ENCODE measurements at regions not wholly inside any gene's neighbourhood (a gene's known extent, or its start where the extent isn't known, plus 50 kb on each side); places are given as distances from the start of the nearest gene placed in this dataset.

DNA sequence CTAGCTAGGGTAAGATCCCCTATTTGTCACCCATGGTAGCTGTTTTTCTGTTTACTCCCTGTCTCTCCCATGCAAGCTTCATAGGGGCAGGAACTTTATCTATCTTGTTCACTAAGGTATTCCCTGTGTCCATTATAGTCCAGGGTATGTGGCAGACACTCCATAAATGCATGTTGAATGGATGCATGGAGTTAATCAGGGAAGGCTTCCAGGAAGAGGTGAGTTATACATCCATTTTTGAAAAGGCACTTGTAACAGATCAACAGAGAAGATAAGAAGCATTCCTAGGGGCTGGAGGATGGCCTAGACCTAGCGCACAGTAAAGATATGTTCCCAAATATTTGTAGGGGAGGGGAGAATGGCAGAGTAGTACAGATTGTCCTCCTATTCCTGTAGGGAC, 130.3 kb downstream of the BUD13 start:
- DNase-seq (ENCODE audit: low read depth in 2 of 2), result no peak

DNA sequence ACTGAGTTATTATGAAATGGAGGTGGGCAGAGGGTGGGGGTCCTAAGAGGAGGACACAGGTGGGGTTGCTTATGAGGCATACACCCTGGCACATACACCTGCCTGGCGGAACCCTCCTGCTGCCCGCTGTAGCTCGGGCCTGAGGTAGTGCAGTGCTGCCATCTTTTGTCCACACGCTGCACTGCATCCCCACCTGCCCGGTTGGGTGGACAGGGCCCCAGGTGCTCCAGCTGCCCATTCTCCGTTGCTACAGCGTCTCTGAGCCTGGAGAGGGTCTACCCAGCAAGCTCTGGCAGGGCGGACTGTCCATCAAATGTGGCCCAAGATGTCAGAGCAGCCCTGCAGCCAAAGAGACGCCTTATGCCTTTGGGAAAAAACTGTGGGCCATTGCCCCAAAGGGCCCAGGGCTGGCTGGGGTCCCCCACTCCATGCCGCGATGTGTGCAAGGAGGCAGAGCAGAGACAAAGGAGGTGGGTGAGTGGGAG, 131.2 kb downstream of the BUD13 start:
- DNase-seq (ENCODE audit: low read depth in 2 of 2), result peak in 1 of 2 donors; percentile 3

DNA sequence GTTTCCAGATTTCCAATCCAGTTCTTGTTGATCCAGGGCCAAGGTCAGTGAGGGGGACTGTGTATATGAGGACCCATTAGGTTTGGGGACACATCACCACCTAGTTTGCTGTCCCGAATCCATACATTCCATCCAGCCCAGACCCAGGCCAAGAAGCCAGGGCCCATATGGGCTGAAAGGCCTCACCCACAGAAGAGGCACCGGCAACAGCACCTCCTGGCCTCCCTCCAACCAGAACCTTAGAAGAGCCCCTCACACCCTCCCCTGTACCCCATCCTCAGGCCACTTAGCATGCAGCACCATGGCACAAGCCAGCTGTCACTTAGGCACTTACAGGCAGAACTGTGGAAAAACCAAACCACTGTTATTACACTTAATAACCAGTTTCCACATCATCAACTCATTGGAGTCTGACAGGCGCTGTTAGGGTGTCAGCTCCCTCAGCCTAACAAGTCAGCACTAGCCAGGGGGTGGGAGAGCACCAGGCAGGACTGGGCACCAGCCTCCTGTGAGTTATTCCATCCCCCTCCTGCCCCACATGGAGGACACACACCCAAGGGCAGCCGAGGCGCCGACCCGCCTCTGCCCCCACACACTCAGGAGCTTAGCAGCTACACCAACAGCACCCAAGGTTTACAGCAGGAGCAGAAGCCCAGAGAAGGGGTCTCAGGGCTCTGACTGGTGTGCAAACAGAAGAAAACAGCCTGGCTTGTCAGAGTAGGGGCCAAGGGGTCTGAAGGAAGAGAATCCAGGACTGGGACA, 132.0 kb downstream of the BUD13 start:
- no peak for DNase-seq (ENCODE audit: low read depth in 2 of 2)

GRCh38 chr11:116638463-116638862, 134.3 kb downstream of the BUD13 start:
- DNase-seq (ENCODE audit: low read depth in 2 of 2), result no peak

DNA sequence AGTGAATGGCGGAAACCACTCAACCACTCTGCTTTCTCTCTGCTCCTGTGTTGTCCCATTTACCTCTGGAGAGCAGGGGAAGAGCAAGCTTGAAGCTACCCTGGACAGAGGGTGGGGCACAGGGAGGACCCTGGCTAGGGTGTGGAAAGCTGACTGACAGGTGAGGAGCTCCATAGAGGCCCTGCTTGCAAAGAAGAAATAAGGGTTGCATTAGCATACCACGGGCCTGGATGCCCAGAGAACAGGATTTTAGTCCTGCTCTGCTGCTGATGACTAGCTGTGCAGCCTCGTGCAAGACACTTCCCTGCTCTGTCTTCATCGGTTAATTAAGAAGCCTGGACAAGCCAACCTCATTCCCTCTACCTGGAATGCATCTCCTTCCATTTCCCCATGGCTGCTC, 135.0 kb downstream of the BUD13 start:
- no peak for DNase-seq (ENCODE audit: low read depth in 2 of 2)

DNA sequence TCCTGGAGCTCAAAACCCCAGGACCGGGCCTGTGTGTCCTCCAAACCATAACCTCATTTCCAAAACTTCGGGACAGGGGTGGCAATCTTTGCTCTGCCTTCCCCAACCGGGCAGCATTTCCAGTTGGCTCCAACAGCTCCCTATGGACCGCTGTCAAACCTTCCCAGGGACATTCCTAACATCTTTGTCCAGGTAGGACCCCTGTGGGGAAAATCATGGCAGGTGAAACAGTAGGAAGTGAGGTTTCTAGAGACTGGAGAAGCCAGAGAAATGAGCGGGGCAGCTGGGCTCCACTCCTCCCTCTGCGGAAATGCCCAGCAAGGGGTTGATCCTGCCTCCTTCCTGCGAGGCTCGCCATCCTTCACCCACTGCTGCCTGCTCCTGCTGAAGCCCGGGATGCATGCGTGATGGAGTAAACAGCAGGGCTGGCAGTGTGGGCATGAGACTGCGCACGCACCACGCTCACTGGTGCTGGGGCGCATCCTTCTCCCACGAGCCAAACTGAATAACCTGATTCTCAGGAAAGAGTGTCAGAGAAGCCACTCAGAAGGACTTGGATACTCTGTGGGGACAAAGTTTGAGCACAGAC, 136.4 kb downstream of the BUD13 start:
- DNase-seq (ENCODE audit: low read depth in 2 of 2), result no peak

DNA sequence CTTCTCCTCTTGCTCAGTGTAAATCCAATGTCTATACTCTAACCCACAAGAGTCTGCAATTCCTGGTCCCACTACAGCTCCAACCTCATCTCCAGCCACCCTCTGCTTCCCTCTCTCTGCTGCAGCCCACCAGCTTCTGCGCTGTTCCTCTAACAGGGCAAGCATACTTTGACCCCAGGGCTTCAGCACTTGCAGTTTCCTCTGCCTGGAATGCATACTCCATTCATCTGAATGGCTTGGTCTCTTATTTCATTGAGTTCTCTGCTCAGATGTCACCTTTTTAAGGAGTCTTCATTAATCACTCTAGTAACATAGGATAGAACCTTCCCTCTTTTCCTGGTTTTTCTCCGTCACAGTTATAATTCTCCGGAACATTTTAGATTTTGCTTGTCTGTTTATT, 141.6 kb downstream of the BUD13 start:
- DNase-seq (ENCODE audit: low read depth in 2 of 2), result no peak

- DNase-seq (ENCODE audit: low read depth in 2 of 2), result no peak
Measured at GRCh38 chr11:116618461-116618860, 154.3 kb downstream of the BUD13 start.

DNA sequence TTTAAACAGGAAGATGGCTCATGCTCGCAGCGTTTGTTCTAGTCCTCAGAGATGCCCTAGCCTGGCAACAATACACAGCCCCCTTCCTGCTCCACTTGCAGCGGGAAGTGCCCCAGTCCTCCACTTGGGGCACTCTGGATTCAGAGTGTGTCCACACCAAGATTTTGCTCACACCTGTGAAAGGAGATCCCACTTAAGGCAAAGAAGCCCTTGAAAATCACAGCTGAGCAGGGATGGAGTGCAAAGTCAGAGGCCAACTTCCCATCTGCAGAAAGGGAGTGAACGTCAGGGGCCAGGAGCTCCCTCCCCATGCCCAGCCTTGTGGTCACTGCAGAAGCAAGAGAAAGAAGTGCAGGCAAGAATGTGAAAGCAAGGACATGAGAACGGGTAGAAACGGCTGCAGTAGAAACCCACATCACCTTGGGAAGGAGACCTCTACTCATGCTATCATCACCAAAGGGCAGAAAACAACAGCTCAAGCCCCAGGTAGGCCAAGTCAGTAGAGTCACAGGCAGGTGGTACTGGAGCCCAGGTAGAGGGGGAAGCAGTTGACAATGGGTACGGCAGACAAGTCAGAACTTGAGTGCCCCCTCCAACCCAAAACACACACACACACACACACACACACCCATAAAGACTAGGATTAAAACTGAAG, 157.4 kb downstream of the BUD13 start:
- DNase-seq (ENCODE audit: low read depth in 2 of 2), result no peak

DNA sequence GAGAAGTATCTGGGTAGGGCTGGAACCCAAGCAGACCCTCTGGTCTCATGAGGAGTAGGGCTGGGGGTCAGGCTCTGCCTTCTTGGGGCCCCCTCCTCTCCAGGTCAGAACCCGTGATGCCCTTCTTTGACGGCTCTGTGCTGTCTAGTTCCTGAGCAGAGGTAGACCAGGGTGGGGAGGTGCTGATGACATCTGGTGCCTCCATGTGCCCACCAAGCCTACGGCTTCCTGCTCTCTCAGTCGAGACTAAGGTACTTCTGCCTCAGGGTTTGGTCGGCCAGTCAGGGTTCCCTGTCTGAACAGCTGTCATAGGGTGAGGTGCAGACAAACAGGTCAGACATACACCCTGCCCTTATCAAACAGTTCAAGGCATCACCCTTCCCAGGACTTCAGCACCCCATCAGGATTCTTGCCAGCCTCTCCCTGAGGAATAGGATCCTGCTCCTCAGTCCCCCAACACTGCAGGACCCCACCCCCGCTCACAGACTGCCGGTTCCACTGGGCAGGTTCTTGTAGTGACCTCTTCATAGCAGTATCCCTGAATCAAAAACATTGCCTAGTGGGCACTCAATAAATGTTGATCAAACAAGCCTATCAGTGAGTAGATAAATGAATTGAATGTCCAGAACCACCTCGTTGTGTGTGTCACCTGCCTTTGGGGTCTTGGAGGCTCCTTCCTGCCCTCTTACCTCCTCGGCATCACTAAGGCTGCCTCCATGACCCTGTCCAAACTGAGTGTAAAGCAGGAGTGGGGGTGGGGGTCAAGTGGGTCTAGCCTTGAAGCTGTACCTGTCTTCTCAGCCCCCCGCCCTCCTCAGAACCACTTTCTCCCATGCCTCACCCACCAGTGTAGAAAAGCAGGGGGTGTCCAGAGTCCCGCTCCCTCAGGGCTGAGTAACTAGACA, 158.2 kb downstream of the BUD13 start:
- no peak for DNase-seq (ENCODE audit: low read depth in 2 of 2)

DNA sequence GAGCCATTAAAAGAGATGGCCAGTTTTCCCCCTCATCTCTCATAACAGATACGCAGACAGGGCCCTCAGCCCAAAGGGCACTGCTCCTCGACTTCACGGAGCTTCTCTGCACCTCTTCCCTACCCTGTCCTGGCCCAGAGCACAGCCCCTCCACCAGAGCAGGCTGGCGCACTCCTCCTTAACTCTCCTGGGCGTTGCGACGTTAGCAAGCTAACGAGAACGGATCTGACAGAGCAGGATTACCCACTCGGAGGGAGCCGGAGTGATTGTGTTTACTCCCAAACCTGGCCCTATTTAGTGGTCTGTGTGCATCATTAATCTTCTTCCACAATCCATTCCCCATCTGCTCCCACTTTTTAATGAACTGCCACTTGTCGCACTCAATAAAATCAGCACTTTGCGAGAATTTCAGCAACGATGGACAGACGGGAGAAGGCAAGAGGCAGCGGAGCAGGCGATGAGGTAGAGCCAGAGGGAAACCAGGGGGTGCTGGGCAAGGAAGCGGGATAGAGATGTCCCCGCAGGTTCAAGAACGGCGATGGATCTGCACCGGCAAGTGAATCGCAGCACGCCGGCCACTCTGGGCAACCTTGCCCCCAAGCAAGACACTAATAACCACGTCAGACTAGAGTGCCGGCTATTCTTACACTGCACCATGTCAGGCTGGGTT, 159.4 kb downstream of the BUD13 start:
- no peak for DNase-seq (ENCODE audit: low read depth in 2 of 2)

DNA sequence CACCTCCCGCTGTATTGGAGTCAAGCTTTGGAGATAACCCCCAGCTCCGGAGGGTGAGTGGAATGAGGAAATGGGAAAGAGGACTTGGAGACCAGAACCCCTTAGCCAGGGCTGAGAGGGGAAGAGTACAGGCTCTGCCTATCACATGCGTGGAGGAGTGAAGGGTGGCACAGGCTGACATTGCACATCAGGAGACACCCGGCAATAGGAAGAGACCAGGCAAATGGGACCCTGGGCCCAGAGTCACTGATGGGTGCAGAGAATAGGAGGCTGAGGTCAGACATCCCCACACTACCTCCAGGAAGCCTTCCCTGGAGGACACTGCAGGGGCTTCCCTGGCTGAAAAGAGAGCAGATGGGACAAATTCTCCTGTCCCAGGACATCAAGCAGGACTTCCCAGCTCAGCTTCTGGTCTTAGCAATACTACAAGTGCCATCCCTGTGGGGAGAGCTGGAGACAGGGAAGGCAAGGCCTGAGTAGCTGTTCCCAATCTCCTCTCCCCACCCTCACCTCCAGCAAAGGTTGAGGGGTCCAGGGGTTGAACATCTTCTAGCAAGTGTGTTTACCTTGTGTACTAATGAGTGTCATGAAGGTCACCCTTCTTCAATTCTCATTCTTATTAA, 160.7 kb downstream of the BUD13 start:
- DNase-seq (ENCODE audit: low read depth in 2 of 2), result no peak

DNA sequence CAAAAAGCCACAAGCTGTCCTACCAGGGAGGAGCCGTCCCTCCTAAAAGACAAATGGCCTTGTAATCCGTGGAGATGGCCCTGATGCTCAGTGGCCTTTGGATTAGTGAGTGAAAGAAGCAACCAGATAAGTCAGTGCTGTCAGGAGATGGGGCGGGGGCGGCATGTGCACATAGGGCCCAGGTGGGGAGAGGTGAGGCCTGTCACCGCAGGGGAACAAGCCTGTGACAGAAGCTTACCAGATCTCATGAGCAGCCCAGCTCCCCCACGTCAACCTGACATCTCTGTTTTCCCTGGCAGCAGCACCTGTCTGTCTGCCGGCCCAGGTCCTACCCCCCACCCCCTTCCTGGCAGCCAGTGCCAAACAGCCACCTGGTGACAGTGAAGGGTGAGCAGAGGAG, 162.6 kb downstream of the BUD13 start:
- DNase-seq (ENCODE audit: low read depth in 2 of 2), result no peak

DNA sequence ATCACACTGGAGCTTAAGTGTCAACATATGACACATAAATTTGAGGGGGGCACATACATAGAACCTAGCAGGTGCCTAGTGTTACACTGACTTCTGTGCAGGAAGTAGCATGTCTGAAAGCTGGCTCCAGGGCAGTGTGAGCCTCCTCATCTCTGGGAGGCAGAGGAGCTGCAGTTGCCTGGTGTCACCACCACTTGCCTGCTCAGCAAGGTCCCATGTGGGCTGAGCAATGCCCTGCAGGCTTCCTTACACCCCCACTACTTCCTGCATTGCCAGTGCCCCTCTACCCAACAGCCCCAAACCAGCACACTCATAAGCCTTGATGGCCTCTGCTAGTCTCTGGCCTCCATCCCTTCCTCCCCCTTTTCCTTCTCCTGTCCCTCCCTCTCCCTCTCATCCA, 165.8 kb downstream of the BUD13 start:
- no peak for DNase-seq (ENCODE audit: low read depth in 2 of 2)

DNA sequence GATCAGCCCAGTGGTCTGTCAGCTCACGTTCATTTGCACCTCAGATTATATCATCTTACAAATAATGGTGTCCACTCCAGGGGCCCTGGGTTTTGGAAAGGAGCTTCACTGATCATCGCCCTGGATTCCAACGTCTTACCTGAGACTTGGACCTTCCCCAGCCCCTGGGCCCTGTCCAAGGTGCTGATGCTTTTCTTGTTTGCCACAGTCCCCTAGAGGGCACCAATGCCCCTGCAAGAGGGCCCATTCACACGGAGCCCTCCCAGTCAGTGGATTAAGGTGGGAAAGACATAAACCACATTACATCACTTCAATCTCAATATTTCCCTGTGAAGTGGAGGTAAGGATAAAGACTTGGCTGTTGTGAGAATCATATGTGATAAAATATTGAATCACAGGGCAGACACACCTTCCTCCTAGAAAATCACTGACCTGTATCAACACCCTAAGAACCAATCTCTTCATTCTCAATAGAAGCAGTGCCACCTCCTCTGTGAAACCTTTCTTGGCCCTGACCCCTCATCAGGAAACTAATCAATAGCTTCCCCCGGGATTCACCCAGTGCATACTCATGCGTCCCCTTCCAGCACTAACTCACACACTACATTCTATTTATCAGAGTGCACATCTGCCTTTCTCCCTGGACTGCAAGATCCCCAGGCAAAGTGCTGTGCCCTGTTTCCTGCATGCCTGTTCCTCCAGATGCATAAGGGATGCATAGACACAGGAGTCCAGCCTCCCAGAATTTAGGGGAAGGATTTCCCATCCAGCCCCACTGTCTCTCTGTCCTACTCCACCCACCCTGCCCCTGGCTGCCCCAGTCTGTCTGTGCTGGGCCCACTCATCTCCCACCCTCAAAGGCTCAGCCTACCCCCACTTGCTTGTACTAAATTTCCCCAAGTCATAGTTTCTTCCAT, 167.0 kb downstream of the BUD13 start:
- DNase-seq (ENCODE audit: low read depth in 2 of 2), result no peak

DNA sequence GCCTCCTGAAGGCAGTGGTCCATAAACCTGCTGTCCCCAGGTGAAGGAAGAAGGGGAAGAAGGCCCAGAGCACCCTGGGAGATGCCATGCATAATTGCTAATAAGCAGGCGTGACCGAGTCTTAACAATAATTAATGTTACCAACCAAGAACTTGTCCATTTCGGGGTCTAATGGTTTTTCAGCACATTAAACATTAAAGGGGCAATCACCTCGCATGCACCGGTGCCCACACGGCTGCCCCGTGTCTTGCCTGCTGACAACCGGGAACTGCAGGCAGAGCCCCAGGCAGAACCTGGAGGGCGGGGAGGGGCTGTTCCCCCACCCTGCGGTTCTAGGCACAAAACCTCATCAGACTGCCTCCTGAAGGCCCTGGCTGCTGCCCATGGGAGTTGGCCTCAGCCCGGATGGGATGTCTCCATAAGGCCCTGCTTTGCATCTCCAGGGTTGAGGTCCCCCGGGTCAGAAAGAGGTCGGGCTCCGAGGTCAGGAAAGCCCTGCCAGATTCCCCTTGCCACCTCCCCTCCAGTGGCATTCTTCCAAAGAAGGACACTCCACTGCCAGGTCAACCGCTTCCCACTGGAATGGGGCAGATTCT, 169.0 kb downstream of the BUD13 start:
- no peak for DNase-seq (ENCODE audit: low read depth in 2 of 2)

- DNase-seq (ENCODE audit: low read depth in 2 of 2), result no peak
Measured at GRCh38 chr11:116602637-116602942, 170.2 kb downstream of the BUD13 start.

- DNase-seq (ENCODE audit: low read depth in 2 of 2), result no peak
Measured at GRCh38 chr11:116601814-116602636, 170.8 kb downstream of the BUD13 start.

DNA sequence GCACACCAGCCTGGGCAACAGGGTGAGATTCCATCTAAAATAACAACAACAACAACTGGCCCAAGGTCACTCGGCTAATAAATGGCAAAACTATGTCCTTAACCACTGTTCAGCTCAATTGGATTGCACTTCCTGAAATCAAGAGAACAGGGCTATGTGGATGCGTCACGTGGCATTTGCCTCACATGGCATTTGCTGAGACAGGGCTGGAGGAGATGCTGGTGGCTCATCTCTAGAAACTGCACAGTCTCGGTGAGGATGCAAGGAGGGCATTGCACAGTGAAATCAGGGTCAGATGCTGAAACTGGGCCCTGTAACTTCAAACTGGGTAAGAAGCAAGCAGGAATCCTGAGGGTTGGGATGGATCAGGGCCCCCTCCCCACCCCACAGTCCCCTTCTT, 171.9 kb downstream of the BUD13 start:
- DNase-seq (ENCODE audit: low read depth in 2 of 2), result no peak

Data from stimulated activated CD4-positive, alpha-beta T cell treated with anti-CD3 and anti-CD28 coated beads, Interleukin-1b, Interleukin-23, amount 100 ng/mL, for 4 hours (primary cell).